ENCODE measurements at regions not wholly inside any gene's neighbourhood (a gene's known extent, or its start where the extent isn't known, plus 50 kb on each side); places are given as distances from the start of the nearest gene placed in this dataset.
A peak's percentile ranks its signal among the peaks of the same experiment; 100 is the strongest.

DNA sequence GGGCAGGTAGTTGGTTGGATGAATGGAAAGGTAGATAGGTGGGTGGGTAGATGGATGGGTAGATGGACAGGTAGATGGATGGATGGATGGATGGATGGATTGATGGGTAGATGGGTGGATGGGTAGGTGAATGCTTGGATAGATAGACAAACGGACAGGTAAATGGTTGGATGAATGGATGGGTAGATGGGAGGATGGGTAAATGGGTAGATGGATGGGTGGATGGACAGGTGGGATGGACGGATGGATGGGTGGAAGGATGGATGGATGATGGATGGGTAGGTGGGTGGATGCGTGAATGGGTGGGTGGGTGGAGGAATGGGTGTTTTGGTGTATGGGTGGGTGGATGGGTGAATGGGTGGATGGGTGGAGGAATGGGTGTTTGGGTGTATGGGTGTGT, 50.1 kb upstream of the ASAP2 start:
- no peak for DNase-seq (ENCODE audit: low spot score)

DNA sequence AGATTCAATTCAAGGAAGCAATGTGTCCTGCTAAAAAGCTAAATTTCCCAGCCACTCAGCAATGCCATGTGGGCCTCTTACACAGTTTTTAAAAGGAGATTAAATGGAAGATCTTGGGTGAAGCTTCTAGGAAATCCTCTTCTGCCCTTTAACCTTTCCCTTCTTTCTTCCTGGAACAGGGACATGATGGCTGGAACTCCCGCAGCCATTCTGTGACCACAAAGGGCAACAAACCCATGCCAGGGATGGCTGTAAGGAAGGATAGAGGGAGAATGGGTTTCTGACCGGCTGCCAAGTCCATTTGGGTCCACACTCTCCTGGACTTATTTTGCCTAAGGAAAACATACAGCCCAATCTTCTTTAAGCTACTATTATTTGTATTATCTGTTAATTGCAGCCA, 52.6 kb upstream of the ASAP2 start:
- DNase-seq (ENCODE audit: low spot score): no peak

DNA sequence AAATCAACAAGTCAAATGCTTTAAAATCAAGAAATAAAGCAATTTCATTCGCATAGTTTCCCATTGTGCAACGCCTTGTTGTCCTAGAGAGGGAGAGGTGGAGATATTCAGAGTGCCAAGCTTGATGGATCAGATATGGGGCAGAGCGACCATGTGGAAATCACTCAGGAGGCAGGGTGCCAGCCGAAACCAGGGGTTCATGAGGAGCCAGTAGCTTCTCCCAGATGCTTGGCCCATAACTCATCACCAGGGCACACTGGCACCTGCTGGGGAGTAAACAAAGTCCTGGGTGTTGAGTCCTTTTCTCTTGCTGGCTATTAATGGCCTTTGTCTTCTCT, 53.0 kb upstream of the ASAP2 start:
- DNase-seq (ENCODE audit: low spot score): no peak

DNA sequence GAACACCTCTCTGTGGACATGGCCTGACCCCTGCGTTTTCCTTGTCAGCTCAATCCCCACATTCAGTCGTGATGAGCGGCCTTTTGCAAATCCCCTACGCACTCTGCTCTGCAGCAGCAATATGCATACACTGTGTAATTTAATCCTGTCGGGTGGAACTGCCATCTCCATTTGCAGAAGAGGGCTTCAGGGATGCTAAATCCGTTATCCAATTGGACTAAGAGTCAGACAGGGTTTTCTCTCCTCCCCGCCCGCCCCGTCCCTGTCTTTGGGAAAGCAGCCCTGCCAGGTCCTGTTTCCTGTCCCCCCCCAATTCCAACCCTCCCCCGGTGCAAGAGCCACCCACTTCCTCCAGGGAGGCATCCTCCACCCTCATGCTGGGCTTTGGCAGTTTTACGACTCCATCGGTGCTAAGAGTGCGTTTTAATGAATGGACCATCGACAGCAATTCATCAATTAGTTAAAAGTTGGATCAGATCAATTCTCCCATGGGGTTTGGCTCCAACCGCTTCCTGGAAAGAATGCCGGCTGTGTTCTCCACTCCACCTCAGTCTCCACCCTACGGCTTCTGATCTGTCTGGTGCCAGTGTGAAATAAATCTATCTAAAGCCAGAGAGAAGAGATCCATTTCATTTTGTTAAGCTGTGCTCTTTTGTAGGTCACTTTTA, 53.5 kb upstream of the ASAP2 start:
- no peak for DNase-seq (ENCODE audit: low spot score)

DNA sequence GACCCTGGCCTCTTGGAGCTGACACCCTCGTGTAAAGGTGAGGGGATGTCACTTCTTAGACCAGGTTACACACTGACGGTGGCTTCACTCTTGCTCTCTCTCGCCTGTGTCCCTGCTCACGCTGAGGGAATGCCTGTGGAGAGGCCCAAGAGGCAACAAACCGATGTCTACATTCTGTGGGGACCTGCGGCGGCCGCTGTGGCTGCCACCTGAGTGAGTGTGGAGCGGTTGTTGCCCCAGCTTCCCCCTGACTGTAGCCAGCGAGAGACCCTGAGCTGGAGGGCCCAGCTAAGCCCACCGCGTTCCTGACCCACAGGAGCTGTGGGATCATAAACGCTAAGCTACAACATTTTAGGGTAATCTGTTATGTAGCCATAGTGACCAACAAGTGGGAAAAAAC, 55.7 kb upstream of the ASAP2 start:
- DNase-seq (ENCODE audit: low spot score): no peak

DNA sequence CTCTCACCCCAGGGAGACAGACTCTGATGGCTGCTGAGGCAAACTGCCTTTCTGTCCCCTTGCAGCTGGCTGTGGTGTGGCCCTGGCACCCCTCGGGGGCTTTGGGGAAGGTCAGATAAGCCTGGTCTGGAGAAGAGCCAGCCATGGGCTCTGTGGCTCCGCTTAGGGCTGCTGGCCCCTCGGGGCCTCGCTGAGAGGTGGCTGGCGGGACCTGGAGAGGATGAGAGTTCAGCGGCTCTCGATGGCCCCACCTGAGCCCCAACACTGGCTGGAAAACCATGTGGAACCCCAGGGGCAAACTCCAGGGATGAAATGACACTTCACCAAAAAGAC, 56.1 kb upstream of the ASAP2 start:
- no peak for DNase-seq (ENCODE audit: low spot score)

DNA sequence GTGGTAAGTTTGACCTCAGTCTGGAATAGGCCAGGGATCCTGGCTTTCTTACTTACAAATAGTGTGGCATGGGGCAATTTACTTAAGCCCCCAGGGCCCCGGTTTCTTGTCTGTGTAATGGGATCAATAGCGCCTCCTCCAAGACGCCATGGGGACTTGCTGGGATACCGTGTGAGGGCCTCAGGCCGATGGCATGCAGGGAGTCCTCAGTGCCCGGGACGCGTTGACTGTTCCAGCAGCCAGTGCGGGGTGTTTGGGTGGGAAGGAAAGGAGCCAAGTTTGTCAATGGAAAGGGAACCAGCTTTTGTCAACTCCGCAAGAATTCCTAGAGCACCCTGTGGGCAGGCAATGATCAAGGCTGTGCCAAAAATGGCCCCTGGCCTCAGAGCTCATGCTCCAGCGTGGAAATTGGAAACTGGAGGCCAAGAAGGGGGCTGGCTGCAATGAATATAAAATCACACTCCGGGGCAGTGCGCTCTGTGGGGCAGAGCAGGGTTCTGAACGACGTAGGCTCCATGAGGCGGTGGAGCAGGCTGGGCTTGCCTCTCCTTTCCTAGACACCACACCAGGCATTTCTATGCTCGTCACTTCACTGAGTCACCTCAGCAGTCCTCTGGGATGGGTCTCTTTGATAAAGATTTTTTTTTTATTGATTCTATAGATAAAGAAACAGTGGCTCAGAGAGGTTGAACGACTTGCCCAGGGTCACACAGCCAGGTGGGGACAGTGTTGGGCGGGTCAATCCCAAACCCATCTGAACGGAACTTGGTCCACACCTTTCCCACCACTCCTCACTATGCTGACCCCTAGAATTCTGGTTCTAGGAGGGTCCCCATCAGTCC, 56.7 kb upstream of the ASAP2 start:
- no peak for DNase-seq (ENCODE audit: low spot score)

DNA sequence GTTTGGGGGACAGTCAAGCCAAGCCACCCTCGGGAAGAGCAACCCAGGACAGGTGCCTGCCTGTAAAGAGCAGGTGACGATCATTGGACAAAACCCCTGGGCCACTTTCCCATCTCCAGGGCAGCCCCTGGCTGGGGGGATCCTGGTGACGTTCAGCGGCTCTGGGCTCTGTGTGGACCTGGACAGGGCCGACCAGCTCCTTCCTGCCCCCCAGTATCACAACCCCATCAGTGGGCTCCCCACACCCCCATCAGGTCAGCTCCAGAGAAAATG, 57.3 kb upstream of the ASAP2 start:
- no peak for DNase-seq (ENCODE audit: low spot score)

GRCh38 chr2:9146646-9147045, 60.0 kb upstream of the ASAP2 start:
- no peak for DNase-seq (ENCODE audit: low spot score)

DNA sequence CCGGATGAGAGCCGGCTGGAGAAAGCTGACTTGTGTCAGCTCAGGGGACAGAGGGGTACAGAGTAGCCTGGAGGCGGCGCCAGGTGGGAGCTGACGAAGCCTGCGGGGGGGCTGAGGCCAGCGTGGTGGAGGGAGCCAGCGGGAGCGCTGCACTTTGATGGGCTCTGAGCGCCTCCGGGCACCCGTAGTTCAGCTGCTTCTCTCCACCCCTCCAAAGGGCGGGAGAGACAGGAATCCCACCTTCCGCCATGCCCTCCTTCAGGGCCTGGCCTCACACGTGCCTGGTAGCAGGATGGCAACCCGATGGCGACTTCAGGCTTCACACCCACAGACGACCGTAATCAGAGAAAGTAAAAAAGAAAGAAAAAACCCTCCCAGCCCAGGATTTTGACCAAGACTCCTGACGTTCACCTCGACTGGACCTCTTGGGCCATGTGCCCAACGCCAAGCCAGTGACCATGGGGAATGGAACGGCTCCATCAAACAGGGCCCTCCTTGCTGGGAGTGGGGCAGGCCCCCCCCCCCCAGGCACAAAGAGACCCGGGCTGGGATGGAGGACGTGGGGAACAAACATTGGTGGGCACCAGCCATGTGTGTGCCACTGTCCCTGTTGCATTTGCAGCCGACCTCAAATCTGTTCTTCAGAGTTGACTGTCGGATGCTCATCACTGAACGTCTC, 60.7 kb upstream of the ASAP2 start:
- no peak for DNase-seq (ENCODE audit: low spot score)

DNA sequence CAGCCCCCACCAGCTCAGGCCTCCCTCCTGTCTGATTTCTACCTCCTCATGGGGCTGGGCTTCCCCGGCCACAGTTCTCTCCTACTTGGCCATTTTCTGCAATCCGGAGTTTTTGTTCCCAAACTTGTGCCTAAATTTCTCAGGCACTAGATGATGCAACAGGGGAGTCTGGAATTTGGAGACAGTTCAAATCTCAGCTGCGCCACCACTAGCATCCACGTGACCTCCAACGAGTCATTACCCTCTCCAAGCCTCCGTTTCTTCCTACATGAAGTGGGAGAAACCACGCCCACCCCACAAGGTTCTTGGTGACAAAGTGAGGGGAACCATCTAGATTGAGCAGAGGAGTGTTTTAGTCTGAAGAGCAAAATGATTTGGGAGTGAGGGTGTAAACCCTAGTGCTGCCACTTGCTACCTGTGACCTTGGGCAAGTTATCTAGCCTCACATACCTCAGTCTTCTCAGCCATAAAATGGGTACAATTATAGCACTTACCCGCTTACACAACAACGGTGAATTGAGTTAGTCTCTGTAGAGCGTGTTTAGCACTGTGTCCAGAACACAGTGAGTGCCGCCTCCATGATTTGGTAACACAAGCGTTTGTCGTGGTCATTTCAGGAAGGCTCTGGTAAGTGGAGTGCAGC, 61.4 kb upstream of the ASAP2 start:
- DNase-seq (ENCODE audit: low spot score): no peak

GRCh38 chr2:9144617-9145016, 62.0 kb upstream of the ASAP2 start:
- DNase-seq (ENCODE audit: low spot score): no peak

GRCh38 chr2:9144046-9144445, 62.6 kb upstream of the ASAP2 start:
- no peak for DNase-seq (ENCODE audit: low spot score)

DNA sequence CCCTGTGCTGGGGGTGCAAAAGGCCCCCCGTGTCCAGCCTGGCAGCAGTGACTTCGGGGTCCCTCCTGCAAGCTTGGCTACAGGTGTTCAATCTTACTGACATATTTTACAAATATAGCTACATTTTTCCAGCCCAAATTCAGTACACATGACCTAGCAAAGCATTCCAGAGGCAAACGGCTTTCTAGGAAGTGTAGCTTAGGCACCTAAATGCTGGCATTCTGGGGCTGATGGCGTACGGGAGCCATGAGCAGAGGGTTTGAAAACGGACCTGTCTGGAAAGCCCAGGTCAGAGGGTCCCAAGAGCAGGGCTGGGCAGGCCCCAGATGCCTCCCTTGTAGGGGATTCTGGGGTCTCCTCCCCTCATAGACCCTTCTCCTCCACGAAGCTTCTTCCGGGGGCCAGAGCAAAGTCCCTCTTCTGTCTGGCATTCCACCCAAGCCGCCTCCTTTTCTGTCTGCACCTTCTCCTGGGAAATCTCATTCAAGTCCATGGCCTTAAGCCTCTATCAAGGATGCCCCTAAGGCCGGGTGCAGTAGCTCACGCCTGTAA, 63.3 kb upstream of the ASAP2 start:
- no peak for DNase-seq (ENCODE audit: low spot score)

DNA sequence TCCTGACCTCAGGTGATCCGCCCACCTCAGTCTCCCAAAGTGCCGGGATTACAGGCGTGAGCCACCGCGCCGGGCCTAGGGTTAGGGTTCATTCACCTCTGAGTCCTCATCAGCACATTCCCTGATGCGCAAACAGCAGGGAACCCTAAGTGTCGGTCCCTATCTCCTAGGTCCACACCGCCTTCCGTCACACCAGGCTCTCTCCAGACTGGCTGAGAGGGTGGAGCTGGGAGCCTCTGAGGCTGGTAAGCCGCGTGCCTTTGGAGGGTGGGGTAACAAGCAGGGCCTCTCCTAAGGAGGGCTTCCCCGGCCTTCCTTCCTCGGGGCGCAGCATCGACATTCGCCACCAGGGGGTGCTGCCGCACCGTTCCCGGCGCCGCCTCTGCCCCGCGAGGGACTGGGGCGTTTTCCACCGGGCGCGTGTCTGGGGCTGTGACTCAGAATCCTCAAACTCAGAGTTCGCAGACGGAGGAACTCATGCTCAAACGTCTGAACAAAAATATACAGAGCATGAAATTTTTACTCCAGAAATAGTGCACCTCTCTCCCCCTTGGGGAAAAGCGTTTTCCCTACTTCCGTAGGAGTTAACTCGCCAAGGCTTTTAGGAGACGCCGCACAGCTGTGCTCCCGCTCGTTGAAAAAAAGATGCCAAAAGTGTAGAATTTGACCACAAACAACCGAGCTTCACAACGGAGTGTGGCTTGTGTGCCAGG, 63.9 kb upstream of the ASAP2 start:
- peak; percentile 96 for DNase-seq (ENCODE audit: low spot score)

DNA sequence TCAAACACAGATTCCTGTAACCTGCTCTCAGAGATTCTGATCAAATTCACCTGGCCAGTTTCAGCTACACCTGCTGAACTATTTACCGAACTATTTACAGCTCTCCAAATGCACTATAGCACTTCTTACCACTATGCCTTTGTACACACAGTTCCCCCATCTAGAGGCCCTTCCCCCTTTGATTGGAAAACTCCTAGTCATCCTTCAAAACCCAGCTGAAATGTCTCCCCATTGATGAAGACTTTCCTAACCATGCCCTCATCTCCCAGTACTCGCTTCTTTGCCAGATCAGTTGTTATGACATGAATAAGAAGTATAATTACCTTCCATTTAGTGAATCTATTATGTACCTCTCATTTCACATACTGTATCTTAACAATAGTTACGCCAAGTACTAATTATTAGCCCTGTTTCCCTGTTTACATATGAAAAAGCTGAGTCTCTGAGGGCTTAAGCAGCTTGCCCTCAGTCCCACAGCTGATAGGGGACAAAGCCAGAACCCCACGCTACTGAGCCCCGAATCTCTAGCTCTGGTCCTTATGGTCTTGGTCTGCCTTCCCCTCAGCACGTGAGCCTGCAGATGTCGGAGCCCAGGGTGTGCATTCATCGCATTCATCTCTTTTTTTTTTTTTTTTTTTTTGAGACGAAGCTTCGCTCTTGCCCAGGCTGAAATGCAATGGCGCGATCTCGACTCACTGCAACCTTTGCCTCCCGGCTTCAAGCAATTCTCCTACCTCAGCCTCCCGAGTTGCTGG, 64.7 kb upstream of the ASAP2 start:
- DNase-seq (ENCODE audit: low spot score): no peak

GRCh38 chr2:9141091-9141667, 65.4 kb upstream of the ASAP2 start:
- no peak for DNase-seq (ENCODE audit: low spot score)

GRCh38 chr2:9140645-9141044, 66.0 kb upstream of the ASAP2 start:
- DNase-seq (ENCODE audit: low spot score): no peak

GRCh38 chr2:9139491-9140443, 66.8 kb upstream of the ASAP2 start:
- DNase-seq (ENCODE audit: low spot score): no peak

Measured in mesenteric fat pad (tissue), 1 donor.